Keratinocyte (primary cell): ENCODE measurements at regions not wholly inside any gene's neighbourhood (a gene's known extent, or its start where the extent isn't known, plus 50 kb on each side); places are given as distances from the start of the nearest gene placed in this dataset.

Experiments
- DNase-seq: peaks from one replicate; pipeline ENCODE4 v3.0.0-alpha.2; 2011; ENCODE audit warnings: low read depth, missing footprints, low spot score
- FAIRE-seq: peaks from 2 replicates; lab custom pipeline; 2011; peaks lifted over from hg19 to GRCh38; lab: Jason Lieb, UNC
- H2AFZ ChIP-seq: 2 replicates; pipeline ENCODE4 v1.6.0; 2012; ENCODE audit warnings: low read length, control low read depth, inconsistent platforms; ENCODE audit not compliant: control insufficient read depth
- H3K27ac ChIP-seq: 2 replicates; pipeline ENCODE4 v1.5.1; 2011; ENCODE audit warnings: low read length; ENCODE audit not compliant: control insufficient read depth, insufficient read depth
- H3K27me3 ChIP-seq: 3 replicates; pipeline ENCODE4 v1.6.0; 2011; ENCODE audit warnings: low read length; ENCODE audit not compliant: control insufficient read depth, insufficient read depth; ENCODE audit errors: extremely low read depth
- H3K36me3 ChIP-seq, 2 experiments: 2 replicates in 1 of 2; 3 replicates in 1 of 2; pipeline ENCODE4 v1.5.1; 2011; ENCODE audit warnings: low read length in 2 of 2, mild to moderate bottlenecking in 1 of 2; ENCODE audit not compliant: control insufficient read depth in 2 of 2, insufficient read depth in 2 of 2; ENCODE audit errors: extremely low read depth in 1 of 2
- H3K4me1 ChIP-seq: 3 replicates; pipeline ENCODE4 v1.5.1; 2011; ENCODE audit warnings: low read length; ENCODE audit not compliant: control insufficient read depth, insufficient read depth; ENCODE audit errors: extremely low read depth
- H3K4me2 ChIP-seq: 3 replicates; pipeline ENCODE4 v1.6.0; 2011; ENCODE audit warnings: low read depth, low read length; ENCODE audit not compliant: control insufficient read depth, insufficient read depth; ENCODE audit errors: extremely low read depth
- H3K4me3 ChIP-seq, 3 experiments: fragments of 200-600 bp in 1 of 3; sonication (generic) in 1 of 3; 2 replicates in 2 of 3; 3 replicates in 1 of 3; pipeline ENCODE4 v1.5.1; 2011 to 2016; ENCODE audit warnings: low read length in 3 of 3, mild to moderate bottlenecking in 3 of 3, control low read depth in 2 of 3, inconsistent platforms in 1 of 3, low read depth in 1 of 3, mixed read lengths in 1 of 3, mixed run types in 1 of 3, moderate library complexity in 1 of 3; ENCODE audit not compliant: control insufficient read depth in 2 of 3, insufficient read depth in 2 of 3; ENCODE audit errors: extremely low read depth in 1 of 3
- H3K79me2 ChIP-seq: 2 replicates; pipeline ENCODE4 v1.6.0; 2012; ENCODE audit warnings: low read length; ENCODE audit not compliant: control insufficient read depth, insufficient read depth
- H3K9ac ChIP-seq: 3 replicates; pipeline ENCODE4 v1.6.0; 2011; ENCODE audit warnings: low read length; ENCODE audit not compliant: control insufficient read depth, insufficient read depth; ENCODE audit errors: extremely low read depth
- H3K9me1 ChIP-seq: 3 replicates; pipeline ENCODE4 v1.6.0; 2011; ENCODE audit warnings: low read length; ENCODE audit not compliant: control insufficient read depth, insufficient read depth; ENCODE audit errors: extremely low read depth
- H3K9me3 ChIP-seq: 2 replicates; pipeline ENCODE4 v1.5.1; 2012; ENCODE audit warnings: low read depth, low read length; ENCODE audit not compliant: control insufficient read depth
- H4K20me1 ChIP-seq: 3 replicates; pipeline ENCODE4 v1.6.0; 2011; ENCODE audit warnings: low read length; ENCODE audit not compliant: control insufficient read depth, insufficient read depth; ENCODE audit errors: extremely low read depth
- EZH2 ChIP-seq: IDR thresholded peaks from one replicate; pipeline ENCODE4 v1.6.1; 2012; ENCODE audit warnings: inconsistent platforms, mild to moderate bottlenecking, low read length, moderate library complexity
- dilution Hi-C: fragments of 300-500 bp; cut with MboI; formaldehyde crosslinking; loops from one replicate; pipeline ENCODE4 v1.7.0; 2020; ENCODE audit warnings: low sequenced_read_pairs; ENCODE audit not compliant: extremely low pct_ligation_motif_present
- TF ChIP-seq, protein P1 (sequence below), 3 experiments: IDR thresholded peaks in 1 of 3; conservative IDR thresholded peaks in 1 of 3; optimal IDR thresholded peaks in 1 of 3; 2 replicates in 2 of 3; 3 replicates in 1 of 3; pipeline versions ENCODE3 to v1.5.1; 2011; ENCODE audit warnings: low read length in 3 of 3, mild to moderate bottlenecking in 3 of 3, moderate library complexity in 2 of 3, control low read depth in 1 of 3, inconsistent platforms in 1 of 3; ENCODE audit not compliant: insufficient read depth in 2 of 3; ENCODE audit errors: extremely low read depth in 1 of 3

DNA sequence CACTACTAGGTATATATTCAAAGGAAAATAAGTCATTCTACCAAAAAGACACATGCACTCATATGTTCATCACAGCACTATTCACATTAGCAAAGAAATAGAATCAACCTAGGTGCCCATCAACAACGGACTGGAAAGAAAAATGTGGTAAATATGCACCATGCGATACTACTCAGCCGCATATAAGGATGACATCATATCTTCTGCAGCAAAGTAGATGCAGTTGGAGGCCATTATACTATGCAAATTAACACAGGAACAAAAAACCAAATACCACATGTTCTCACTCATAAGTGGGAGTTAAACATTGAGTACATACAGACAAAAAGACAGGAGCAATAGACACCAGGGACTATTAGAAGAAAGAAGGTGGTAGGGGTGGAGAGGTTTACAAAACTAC is 412.1 kb upstream of the CWC22 start:
- H3K9me1 ChIP-seq: no peaks in the 10 kb centered on the region
- no peaks in the 10 kb centered on the region for H3K79me2 ChIP-seq
- H4K20me1 ChIP-seq: no peaks in the 10 kb centered on the region
- dilution Hi-C loops: no loop called here
- no peaks in the 10 kb centered on the region for H3K27me3 ChIP-seq
- H3K36me3 ChIP-seq: no peaks in the 10 kb centered on the region
- no peaks in the 10 kb centered on the region for H3K9me3 ChIP-seq
- H3K4me3 ChIP-seq: no peak overlapping the region
- no peak overlapping the region for H2AFZ ChIP-seq
- DNase-seq (no peak), FAIRE-seq (no peak)
- H3K9ac ChIP-seq: no peak overlapping the region
- TF ChIP-seq EZH2: no peak
- TF ChIP-seq, protein P1, sequence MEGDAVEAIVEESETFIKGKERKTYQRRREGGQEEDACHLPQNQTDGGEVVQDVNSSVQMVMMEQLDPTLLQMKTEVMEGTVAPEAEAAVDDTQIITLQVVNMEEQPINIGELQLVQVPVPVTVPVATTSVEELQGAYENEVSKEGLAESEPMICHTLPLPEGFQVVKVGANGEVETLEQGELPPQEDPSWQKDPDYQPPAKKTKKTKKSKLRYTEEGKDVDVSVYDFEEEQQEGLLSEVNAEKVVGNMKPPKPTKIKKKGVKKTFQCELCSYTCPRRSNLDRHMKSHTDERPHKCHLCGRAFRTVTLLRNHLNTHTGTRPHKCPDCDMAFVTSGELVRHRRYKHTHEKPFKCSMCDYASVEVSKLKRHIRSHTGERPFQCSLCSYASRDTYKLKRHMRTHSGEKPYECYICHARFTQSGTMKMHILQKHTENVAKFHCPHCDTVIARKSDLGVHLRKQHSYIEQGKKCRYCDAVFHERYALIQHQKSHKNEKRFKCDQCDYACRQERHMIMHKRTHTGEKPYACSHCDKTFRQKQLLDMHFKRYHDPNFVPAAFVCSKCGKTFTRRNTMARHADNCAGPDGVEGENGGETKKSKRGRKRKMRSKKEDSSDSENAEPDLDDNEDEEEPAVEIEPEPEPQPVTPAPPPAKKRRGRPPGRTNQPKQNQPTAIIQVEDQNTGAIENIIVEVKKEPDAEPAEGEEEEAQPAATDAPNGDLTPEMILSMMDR (optimal IDR thresholded peaks at IDR 0.05 in 1 of 3, IDR thresholded peaks at IDR 0.05 in 1 of 3, conservative IDR thresholded peaks at IDR 0.05 in 1 of 3; ENCODE audit: extremely low read depth in 1 of 3, insufficient read depth in 2 of 3, low read length in 3 of 3): no peak
- H3K4me2 ChIP-seq: no peak overlapping the region
- H3K4me1 ChIP-seq: no peaks in the 10 kb centered on the region
- H3K27ac ChIP-seq: no peak overlapping the region

DNA sequence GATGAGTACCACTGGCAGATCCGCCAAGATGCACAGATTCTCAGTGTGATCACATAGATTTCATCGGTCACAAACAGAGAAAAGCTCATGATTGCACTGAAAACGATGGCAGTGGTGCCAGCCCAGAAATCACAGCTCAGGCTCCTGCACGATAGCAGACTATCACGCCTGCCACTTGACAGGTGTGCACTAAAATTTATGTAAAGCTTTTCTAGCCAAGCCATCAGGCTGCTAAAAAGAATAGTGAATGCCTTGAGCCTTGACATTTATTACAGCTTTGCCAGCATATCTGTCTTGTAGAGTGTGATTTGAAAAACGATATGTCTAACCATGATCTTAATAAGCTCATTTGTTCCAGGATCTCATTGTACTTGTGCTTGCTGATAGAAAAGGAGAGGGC is 409.5 kb upstream of the CWC22 start:
- DNase-seq (no peak), FAIRE-seq (peak; percentile 44)
- H3K9me1 ChIP-seq: no peaks in the 10 kb centered on the region
- H2AFZ ChIP-seq: peak overlapping the region; percentile 29
- no peaks in the 10 kb centered on the region for H3K36me3 ChIP-seq
- H3K9me3 ChIP-seq: no peaks in the 10 kb centered on the region
- no peaks in the 10 kb centered on the region for H3K79me2 ChIP-seq
- no peak overlapping the region for H3K27ac ChIP-seq
- no peaks in the 10 kb centered on the region for H3K4me1 ChIP-seq
- H3K9ac ChIP-seq: no peak overlapping the region
- no peak overlapping the region for H3K4me3 ChIP-seq
- H3K27me3 ChIP-seq: no peaks in the 10 kb centered on the region
- H3K4me2 ChIP-seq: no peak overlapping the region
- no peaks in the 10 kb centered on the region for H4K20me1 ChIP-seq
- TF ChIP-seq EZH2: no peak
- TF ChIP-seq, protein P1 (optimal IDR thresholded peaks at IDR 0.05 in 1 of 3, IDR thresholded peaks at IDR 0.05 in 1 of 3, conservative IDR thresholded peaks at IDR 0.05 in 1 of 3; ENCODE audit: extremely low read depth in 1 of 3, insufficient read depth in 2 of 3, low read length in 3 of 3): no peak
- dilution Hi-C loops: no loop called here
